GM13976 (cell line): ENCODE measurements at regions not wholly inside any gene's neighbourhood (a gene's known extent, or its start where the extent isn't known, plus 50 kb on each side); places are given as distances from the start of the nearest gene placed in this dataset.
A peak's percentile ranks its signal among the peaks of the same experiment; 100 is the strongest.
"Not testable (repeated sequence)": the region's sequence is repeated elsewhere in the genome, so short reads cannot be mapped to it uniquely, and the experiment has no call there.

Experiments
- DNase-seq: peaks from one replicate; pipeline ENCODE4 v3.0.0; 2012; ENCODE audit warnings: low spot score
- in situ Hi-C: fragments of 300-500 bp; cut with MboI; formaldehyde crosslinking; loops from one replicate; pipeline ENCODE4 v1.12.0; 2022; ENCODE audit warnings: low sequenced_read_pairs, mixed read lengths, inconsistent platforms; ENCODE audit not compliant: unreplicated experiment
- TF ChIP-seq, protein P1 (sequence below): IDR thresholded peaks from 2 replicates; pipeline ENCODE4 v1.5.1; 2012; ENCODE audit warnings: borderline replicate concordance, mild to moderate bottlenecking; ENCODE audit not compliant: insufficient read depth; ENCODE audit errors: extremely low read depth, missing control alignments, control extremely low read depth

DNA sequence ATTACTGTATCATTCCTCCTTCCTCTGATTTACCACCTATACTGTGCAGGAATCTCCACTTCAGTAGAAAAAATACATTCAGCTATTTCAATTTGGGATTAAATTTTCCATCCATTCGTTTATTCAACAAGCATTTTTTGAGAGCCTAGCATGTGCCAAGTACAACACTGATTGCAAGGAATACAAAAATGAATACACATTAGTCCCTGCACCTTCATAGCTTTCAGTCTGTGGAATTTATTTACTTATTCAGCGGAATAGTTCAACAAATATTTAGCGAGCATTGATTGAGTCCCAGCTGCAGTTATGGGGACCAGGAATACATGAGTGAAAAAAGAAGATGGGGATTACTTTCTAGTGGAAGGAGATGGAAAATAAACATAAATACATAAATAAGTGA is 606.8 kb upstream of the TBL1XR1 start:
- TF ChIP-seq, protein P1, sequence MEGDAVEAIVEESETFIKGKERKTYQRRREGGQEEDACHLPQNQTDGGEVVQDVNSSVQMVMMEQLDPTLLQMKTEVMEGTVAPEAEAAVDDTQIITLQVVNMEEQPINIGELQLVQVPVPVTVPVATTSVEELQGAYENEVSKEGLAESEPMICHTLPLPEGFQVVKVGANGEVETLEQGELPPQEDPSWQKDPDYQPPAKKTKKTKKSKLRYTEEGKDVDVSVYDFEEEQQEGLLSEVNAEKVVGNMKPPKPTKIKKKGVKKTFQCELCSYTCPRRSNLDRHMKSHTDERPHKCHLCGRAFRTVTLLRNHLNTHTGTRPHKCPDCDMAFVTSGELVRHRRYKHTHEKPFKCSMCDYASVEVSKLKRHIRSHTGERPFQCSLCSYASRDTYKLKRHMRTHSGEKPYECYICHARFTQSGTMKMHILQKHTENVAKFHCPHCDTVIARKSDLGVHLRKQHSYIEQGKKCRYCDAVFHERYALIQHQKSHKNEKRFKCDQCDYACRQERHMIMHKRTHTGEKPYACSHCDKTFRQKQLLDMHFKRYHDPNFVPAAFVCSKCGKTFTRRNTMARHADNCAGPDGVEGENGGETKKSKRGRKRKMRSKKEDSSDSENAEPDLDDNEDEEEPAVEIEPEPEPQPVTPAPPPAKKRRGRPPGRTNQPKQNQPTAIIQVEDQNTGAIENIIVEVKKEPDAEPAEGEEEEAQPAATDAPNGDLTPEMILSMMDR = no peak
- no peak for DNase-seq
- in situ Hi-C loops = no loop called here

DNA sequence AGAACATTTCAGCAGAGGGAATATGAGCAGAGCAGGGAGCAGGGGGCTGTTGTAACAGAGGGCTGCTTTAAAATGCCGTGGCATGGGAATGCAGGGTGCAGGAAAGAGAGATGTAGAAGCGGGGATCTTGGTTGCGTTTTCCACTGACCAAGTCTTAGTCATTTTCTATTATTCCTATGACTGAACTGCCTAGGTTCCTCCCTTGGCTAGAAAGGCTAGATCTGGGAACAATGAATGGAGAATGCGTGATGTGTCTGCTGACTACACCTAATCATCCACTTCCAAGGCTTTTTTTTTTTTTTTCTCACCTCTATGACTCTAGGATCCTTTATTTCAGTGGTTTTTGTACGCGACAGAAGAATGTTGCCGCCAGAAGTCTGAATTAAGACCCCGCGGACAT is 607.4 kb upstream of the TBL1XR1 start:
- DNase-seq = no peak
- TF ChIP-seq, protein P1 = no peak
- in situ Hi-C loops = no loop called here

DNA sequence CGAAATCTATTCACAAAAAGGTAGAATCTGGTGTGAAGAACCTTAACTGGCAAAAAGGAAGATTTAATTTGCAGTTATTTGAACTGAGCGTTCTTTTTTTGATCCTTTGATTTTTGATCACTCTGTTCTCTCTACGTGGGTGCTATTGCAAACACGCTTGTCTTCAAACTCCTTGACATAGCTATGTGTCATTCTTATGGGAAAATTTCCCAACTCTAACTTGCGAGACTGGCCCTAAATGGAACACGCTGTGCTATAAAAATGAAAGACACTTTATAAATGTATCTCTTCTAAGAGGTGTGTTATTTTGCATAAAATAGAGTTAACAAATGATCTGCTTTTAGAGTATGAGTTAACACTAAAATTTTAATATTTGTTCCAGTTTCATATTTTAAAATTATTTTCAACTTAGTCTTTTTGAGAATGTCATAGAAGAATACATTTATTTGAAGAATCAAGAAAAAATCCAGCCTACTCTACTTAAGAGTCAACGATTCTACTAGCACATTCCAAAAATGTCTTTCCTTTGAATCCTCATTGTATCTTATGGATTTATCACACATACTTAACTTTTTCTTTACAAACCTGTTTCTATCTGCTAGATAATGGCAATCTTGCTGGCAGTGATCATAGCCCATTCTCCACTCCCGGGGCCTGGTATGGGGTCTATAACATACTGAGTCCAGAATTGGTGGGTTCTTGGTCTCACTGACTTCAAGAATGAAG is 610.0 kb upstream of the TBL1XR1 start:
- TF ChIP-seq, protein P1 = no peak
- in situ Hi-C loops = no loop called here
- DNase-seq = no peak

DNA sequence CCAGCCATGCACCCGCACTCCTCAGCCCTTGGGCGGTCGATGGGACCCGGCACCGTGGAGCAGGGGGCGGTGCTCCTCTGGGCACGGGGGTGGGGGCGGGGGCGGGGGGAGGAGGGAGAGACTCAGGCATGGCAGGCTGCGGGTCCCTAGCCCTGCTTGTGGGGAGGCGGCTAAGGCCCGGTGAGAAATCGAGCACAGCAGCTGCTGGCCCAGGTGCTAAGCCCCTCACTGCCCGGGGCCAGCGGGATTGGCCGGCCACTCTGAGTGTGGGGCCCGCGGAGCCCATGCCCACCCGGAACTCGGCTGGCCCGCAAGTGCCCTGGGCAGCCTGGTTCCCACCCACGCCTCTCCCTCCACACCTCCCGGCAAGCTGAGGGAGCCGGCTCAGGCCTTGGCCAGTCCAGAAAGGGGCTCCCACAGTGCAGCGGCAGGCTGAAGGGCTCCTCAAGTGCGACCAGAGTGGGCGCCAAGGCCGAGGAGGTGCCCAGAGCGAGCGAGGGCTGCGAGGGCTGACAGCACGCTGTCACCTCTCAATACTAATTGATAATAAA is 611.7 kb upstream of the TBL1XR1 start:
- in situ Hi-C loops, DNase-seq: not testable (repeated sequence)

DNA sequence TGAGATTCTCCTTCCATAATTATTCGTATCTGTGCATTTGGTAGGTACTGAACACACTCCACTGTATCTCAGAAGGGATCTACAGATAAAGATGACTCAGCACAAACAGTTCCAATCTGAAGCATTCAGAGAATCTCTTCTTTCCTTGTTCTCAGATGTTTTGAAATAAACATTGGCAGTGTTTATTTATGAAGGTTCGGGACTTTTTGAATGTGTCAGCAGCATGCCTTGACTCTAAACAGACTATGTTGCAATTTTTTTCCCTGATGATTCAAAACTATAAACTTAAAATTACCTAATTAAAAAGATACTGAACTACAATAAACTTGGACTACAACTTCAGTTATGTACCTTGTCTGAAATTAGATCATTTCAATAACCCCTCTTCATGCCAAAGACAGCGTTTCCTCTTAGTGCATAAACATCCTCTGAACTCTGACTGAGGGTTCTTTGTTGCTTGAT is 612.9 kb upstream of the TBL1XR1 start:
- TF ChIP-seq, protein P1 = no peak
- no peak for DNase-seq
- in situ Hi-C loops = no loop called here

DNA sequence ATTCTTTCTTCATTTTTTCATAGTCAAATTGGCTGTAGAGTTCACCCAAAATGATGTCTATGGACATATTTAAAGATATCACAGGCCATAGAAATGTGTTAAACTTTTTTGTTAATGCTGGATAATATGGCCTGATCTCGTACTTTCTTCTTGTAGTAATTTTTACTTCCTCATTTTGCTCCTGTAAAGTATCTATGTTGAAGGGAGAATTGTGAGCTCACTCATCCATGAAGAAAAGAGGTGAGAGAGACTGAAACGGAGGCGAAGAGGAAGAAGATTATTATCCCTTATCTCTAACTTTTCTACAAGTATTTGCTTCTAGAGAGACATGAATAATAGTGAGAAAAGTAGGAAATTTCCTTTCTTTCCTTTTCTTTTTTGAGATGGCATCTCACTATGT is 613.8 kb upstream of the TBL1XR1 start:
- TF ChIP-seq, protein P1 = no peak
- in situ Hi-C loops = no loop called here
- peak; percentile 22 for DNase-seq

DNA sequence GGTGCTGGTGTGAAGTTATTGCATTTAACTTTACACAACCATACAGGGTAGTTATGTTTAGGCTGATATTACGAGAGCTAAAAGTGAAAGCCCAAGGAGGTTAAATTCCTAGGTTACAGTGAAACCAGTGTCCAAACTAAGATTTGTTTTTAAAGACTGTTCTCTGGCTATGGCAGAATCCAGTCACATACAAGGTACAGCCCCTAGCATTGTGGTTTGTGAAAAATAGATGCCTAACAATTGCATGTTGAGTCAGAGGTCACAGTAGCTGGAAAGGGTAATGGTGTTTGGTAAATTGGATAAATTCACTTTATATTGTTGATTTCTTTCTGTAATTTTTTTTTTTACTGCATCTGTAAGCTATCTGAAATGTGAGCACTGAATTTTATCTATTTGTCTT is 614.6 kb upstream of the TBL1XR1 start:
- TF ChIP-seq, protein P1 = no peak
- no peak for DNase-seq
- in situ Hi-C loops = no loop called here
